Urothelium cell line (cell line): ENCODE measurements at regions not wholly inside any gene's neighbourhood (a gene's known extent, or its start where the extent isn't known, plus 50 kb on each side); places are given as distances from the start of the nearest gene placed in this dataset.

Experiments used
- DNase-seq: peaks from one replicate; pipeline ENCODE4 v3.0.0; 2011; ENCODE audit warnings: low spot score, mixed read lengths
- FAIRE-seq: peaks from 2 replicates; lab custom pipeline; 2011; peaks lifted over from hg19 to GRCh38; lab: Jason Lieb, UNC

DNA sequence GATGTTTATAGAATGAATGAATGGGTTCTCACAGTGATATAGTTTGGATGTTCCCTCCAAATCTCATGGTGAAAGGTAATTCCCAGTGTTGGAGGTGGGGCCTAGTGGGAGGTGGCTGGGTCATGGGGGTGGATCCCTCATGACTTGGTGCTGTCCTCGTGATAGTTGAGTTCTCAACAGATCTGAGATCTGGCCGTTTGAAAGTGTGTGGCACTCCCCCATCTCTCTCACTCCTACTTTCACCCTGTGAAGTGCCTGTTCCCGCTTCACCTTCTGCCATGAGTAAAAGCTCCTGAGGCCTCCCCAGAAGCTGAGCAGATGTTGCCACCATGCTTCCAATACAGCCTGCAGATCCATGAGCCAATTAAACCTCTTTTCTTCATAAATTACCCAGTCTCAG, 170.8 kb upstream of the LINGO1 start:
- DNase-seq = no peak

DNA sequence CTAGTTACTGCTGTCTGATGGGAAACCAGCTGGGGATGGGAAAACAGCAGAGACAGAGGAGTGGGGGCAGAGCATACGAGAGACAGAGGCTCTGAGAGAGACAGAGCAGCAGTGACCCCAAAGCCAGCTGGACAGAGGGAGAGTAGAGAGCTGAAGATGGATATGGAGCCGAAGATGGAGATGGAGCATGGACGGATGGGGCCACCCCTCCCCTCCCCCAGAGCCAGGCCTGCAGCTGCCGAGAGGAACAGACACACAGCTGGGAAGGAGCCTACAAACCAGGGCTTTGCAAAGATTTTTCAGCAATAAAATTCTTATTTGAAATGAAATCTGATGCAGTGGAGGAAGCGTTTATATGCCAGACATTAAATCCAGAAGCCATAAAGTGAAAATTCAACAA, 167.6 kb upstream of the LINGO1 start:
- DNase-seq = no peak

More for the DNA sequence above, 170.8 kb upstream of the LINGO1 start:
- no peak for FAIRE-seq

DNA sequence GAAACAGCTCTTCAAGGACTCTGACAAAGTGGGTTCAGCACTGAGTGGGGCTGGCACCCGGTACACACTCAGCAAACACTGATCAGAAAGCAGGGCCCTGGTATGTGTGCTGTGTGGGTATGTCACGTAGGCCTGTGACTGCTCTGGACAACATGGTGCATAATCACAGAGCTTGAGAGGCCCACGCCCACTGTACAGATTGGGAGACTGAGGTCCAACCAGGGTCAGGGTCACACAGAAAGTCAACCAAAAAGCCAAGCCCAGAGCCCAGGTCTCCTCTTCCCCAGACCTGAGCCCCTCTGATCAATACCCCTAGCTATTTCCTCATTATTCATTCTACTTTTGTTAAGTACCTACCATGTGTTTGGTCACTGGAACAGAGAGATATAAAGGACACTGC, 166.1 kb upstream of the LINGO1 start:
- DNase-seq (no peak), FAIRE-seq (no peak)

More for the DNA sequence above, 167.6 kb upstream of the LINGO1 start:
- no peak for FAIRE-seq

DNA sequence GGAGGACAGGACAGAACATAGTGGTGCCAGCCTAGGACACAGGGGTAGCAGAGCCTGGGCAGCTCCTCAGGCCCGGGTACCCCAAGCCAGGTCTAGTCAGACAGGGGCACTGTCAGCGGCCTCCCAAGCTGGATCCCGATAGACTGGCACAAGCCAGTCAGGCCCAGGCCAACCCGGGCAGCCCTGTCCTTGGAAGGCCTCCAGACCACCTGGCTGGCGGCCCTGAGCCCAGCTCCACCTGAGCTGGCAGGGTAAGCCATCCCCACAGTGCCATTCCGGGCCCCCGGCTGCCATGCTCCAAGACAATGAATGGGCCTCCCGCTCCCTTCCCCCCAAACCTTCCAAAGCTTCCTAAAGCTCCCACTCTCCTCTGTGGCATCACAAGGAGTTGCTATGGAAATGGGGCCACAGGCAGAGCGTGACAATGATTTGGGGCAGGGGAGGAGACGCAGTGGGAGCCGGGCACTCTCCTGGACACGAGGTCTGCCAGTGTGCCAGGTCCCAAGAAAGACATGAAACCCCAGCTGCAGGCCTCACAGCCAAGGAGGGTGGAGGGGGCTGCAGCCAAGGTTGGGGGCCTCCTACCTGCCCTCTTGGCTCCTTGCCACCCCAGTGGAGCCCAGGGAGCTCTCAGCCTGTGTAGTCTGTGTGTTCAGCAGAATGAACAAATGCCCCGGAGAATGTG, 165.6 kb upstream of the LINGO1 start:
- no peak for DNase-seq
- FAIRE-seq = no peak

DNA sequence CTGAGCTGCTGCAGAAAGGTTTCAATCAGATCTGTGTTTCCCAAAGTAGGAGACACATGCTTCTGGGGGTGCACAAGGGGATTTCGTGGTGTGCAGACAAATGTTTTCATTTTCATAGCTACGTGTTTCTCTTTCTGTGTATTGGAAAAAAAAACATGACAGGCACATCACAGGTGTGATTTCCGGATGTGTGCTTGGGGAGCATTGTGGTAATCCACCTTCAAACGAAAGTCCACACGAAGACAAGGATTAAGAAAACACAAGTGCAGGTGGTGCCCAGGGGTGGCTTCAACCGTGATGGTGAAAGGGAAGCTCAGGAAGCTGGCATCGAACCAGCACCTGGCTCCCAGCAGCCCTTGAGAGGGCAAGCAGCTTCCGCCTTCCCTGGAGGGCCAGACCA, 164.6 kb upstream of the LINGO1 start:
- no peak for DNase-seq
- FAIRE-seq = no peak

DNA sequence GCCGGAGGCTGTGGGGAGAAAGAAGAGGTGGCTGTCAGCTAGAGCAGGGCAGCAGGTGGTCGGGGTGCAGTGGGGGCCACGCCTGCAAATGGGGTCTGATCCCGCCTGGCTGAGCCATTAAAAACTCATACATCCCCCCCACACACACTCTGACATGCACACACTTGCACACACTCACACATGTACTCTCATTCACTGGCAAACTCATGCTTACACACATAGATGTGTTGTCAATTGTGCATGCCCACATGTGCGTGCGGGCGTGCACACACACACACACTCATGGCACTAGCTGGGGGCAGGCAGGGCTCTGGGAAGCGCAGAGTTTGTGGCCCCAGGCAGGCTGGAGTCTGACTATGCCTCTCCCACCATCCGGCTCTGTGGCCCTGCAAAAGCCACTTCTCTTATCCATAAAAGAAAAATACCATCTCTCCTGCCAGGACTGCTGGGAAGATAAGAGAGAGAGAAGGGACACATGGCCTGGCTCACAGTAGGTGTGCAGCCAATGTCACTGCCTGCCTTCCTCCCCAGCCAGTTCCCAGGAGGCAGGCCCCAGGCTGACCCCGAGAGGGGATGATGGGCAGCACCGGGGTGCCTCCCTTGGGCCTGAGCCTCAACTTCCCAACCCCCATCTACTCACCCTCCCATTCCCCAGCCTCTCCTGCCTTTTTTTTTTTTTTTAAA, 163.5 kb upstream of the LINGO1 start:
- DNase-seq (no peak), FAIRE-seq (no peak)

DNA sequence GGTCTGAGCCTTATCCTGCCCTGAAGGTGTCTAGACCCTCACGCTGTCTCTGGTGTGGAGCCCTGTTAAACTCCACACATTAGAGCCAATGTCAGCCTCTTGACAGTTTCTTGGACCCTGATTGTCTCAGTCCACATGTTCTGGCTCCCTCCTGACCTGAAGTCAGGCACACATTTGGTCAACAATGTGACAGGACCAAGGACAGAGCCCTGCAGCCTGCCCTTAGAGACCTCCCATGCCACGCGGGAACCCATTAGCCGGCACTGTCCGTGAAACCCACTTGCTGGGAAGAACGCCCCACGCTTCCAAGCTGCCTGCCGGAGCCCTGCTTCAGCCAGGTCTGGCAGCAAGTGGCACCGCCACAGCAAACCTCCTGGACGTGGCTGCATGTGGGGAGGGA, 162.7 kb upstream of the LINGO1 start:
- FAIRE-seq = no peak
- DNase-seq = no peak

DNA sequence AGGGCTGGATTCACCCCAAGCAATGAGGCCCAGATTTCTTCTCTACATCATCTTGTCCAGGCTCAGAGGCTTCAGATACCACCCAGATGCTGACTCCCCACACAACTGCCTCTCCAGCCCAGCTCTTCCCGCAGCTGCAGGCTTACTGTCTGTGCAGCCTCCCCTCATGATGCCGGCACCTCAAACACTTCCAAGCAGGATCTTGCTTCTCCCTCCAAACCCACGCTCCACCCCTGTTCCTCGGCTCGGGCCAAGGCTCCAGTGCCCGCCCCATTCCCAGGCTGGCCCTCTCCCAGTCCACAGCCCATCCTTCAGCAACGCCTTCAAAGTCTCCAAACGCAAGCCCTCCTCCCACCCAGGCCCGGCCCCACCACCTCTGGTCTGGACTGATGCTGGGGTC, 159.2 kb upstream of the LINGO1 start:
- DNase-seq = no peak
- no peak for FAIRE-seq

DNA sequence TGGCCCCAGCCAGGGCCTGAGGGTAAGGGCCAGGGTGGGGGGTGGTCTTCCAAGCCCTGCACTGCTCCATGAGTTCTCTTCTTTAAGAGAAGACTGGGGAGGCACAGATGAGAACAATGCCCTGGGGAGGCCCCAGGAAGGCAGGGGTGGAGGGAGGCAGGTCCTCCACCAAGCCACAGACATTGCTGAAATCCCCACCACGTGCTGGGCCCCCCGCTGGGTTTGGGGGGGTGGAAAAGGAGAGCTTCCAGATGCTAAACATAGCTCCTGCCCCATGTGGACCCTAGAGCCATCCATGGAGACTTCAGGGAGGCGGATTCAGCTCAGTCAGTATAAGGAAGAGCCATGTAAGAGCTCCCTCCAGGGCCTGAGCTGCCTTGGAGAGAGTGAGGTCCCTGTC, 157.8 kb upstream of the LINGO1 start:
- DNase-seq (no peak), FAIRE-seq (no peak)

DNA sequence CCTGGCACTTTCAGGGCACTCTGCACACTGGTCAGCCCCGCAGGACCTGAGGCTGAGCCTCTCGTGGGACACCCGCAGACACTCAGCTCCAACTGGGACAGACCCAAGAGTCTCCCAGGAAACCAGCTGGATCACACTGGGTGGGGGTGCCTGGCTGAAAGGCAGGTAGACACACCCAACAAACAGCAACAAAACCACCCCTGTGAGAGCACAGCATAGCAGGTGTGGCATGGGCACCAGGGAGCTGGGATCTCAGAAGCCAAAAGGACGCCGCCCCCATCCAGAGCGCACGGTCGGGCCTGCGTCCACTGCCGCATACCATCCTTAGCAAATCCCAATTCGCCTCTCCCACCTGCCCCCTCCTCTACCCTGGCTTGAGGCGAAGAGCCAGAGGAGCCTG, 154.2 kb upstream of the LINGO1 start:
- FAIRE-seq (no peak), DNase-seq (no peak)

DNA sequence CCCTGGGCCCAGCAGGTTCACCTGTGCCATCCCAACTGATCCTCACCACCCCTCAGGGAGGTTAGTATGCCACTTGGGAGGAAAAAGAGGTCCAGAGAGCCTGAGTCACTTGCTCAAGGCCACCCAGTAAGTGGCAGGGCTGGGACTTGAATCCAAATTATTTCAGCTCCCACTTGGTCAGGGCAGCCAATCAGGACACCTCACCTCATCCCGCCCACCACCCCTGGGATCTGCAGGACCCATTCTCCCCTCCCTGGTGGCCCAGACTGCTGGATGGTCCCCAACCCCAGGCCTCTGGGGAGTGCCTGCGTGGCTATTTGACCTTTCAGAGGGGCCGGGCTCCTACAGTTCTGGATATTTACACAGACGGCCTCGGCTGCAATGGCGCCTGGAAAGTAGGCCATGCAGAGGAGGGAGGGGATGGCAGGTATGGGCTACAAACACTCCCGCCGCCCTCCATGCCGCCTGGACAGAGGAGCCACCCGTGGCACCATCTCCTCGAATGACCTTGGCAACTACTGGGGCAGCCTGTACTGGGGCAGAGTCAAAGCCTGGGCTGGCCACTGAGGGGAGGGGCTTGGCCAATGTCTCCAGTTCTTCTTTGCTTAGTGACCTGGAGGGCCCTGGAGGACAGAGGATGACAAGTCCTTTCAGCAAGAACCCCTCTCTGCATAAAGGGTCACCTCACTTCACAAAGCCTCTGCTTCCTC, 153.6 kb upstream of the LINGO1 start:
- FAIRE-seq (no peak), DNase-seq (no peak)

DNA sequence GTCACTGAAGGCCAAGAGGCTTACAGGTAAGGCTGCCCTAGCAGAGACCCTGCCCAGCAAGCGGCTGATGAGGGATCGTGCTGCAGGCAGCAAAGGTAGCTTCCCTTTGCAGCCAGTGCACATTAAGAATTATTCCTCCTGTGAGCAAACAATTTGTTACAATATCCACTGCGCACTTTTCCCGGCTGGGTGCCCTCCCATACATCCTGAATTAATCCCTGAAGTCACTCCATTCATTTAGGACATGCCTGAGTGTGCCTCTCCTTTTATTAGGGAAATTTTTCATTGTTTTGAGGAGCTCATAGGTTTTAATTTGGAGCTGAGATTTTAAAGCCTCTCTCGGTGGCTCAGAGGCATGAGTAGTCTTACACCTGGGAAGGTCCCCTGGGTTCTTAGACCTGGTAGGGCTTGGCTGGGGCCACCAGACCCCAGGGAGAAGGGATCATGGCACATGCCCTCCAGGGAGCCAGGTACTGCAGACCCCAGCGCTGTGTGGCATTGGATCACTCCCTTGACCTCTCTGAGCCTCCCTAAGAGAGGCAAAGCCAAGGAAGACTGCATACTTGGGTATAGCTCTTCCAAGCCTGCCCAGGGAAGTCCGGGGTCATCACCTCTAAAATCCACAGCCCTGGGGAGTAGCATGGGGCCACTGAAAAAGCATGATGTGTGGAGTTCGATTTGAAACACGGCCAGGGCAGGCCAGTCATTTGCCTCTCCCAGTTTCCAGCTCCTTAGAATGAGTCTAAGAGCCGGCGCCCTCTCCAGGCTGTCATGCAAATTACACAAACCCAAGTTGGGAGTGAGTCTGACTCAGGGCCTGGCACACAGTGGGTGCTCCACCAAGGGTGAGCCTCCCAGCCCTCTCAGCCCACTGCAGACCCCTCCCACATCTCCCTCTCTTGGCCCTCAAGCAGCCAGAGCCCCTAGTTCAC, 151.9 kb upstream of the LINGO1 start:
- no peak for FAIRE-seq
- no peak for DNase-seq

DNA sequence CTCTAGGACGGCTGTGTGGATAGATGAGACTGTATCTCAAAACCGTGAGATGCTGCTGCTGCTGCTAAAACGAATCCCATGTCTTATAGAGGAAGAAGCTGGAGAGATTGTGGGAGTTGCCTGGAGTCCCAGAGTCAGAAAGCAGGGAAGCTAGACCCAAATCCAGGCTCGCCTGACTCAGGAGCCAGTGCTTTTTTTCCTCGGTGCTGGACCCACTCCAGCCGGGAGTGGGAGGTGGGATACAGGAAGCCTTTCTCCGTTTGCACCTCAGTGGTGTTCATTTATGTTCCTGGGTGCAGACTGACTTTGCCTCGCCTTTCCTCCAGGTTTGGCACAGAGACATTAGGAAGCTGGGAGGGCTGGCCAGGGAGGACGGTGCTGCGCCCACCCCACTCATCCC, 150.9 kb upstream of the LINGO1 start:
- no peak for FAIRE-seq
- DNase-seq = no peak

DNA sequence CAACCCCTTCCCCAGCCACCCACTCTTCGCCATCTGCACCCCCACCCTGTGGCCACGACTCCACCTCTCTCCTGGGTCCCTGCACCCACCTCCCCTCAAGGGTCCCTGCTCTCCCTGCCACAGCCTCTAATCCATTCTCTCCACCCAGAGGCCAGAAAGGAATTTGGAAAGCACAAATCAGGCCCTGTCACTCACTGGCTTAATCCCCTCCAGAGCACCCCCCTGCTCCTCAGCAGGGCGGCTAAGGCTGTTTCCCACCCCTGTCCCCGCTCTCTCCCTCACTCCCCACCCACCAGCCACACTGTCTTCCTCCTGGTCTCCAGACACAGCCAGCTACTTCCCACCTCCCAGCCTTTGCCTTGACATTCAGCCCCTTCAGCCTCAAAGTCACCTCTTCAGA, 150.0 kb upstream of the LINGO1 start:
- no peak for FAIRE-seq
- no peak for DNase-seq

DNA sequence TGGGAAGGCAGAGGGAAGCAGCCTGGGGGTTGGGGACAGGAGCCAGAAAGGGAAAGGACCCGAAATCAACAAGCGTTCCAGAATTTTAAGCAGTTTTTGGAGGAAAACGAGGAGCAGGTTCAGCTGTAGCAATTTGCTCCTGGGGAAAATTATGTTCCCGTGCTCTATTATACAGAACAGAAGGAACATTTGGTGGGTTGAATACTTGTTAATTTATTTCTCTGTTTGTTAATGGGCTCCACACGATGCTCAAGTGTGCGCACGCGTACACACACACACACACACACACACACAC, 149.2 kb upstream of the LINGO1 start:
- no peak for FAIRE-seq

DNA sequence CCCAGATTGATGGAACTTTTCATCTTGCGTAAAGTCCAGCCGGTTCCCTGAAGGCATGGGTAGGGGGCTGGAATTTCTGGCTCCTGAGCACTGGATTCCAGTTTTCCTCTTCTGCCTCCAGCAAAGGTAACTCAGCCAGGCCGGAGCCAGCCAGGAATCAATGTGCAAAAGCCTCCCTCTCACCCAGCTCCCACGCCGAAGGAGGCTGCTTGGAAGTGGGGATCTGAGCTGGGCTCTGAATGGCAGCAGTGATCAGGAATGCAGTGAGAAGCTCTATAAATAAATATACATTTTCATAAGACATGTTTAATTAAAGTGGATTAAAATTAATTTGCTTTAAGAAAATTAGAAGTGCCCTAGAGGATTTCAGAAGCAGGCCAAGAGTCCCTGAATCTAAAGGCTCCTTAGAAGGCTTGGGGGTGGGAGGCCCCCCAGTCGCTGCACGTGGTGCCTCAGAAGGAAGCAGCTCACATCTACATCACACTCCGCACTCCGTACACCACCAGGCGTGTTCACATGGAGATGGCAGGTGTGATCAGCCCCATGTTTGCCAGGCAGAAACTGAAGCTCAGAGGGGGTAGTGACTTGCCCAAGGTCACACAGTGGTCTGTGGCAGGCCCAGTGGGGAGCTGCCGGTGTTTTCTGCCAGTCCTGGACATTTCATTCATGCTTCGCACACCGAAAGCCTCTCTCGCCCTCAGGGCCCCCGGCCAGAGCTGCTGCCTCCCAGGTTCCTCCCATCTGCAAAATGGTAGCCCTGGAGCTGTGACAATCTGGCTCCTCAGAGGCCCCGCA, 148.6 kb upstream of the LINGO1 start:
- DNase-seq (no peak), FAIRE-seq (no peak)

More for the DNA sequence above, 149.2 kb upstream of the LINGO1 start:
- DNase-seq = no peak

DNA sequence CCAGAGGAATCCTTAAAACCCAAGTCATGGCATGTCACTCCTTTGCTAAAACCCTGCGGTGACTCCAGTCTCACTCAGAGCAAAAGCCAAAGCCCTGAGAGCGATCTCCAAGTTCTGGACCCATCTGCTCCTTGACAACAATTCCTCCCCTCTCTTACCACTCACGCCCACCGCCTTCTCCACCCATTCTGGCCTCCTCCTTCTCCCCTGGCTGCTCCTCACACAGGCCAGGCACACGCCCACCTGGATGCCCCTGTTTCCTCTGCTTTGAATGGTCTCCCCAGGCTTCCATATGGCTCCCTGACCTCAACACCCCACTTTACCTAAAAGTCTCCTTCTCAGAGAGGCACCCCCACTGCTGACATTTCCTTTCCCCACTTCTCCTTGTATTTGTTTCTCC, 146.1 kb upstream of the LINGO1 start:
- DNase-seq (no peak), FAIRE-seq (no peak)

DNA sequence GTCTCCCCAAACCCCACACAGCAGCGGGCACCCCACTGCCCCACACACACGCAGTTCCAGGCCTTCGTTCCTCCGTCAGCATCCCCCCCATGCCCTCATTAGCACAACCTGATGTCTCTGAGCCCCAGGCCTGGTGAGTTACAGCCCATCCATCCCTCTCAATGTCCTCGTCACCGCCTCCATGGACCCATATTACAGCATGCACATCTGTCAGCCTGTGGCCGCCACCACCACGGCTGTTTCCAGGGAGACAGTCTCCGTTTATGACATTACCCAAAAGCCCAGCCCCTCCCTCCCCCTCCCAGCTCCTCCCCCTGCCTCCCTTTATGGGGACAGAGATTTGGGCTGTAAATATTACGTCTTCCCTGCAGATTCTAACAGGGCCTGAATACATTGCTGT, 143.1 kb upstream of the LINGO1 start:
- FAIRE-seq (no peak), DNase-seq (no peak)

DNA sequence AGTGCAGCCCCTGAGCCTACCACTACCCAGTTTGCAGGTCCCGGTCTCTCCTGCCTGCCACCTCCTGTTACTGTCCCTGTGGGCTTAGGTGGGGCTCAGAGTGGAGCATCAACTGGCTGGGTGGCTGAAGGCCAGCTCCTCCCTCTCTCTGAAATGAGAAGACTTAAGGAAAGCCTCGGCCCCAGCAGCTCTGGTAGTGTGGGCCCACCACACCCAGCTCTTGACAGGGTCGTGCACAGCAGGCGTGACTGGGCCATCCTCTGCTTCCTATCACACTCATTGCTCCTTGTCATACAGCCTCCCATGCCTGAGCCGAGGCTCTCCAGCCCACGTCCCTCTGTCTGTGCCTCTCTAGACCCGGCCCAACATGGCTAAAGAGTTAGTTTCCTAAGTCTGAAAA, 142.7 kb upstream of the LINGO1 start:
- FAIRE-seq (no peak), DNase-seq (no peak)

DNA sequence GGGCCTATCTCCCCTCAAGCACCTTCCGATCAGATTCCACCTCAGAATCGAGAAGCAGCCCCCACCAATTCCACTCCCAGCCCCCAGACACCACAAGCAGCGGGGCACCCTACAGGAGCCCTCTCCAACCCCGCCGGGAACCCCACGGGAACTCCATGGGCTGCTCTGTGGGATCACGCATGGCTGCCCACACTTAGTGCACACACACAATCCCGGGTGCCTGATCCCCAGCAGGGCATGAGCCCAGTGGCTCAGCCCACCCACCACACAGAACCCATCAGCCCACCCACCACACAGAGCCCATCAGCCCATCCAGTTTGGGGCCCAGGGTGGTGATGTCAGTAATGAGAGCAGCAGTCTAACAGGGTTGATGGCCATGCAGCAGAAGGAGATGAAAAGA, 141.6 kb upstream of the LINGO1 start:
- DNase-seq (no peak), FAIRE-seq (no peak)

DNA sequence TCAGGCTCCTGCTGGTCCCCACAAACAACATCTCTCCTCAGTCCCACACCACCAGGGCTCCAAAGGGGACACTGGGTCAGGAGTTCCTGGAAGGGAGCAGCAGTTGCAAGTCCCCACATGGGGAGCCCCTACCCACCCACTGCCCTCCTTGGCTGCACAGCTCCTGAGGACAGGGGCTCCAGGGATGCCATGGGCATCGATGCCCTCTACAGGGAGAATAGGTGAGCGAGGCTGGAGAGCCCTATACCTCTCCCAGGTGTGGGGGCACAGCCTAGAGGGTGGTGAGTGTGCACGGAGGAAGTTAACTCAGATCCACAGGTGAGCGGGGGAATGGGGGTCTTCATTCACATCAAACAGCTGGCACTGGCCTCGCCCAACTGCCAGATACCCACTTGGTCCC, 141.2 kb upstream of the LINGO1 start:
- DNase-seq (no peak), FAIRE-seq (no peak)
